GM18858 (cell line): ENCODE measurements at regions not wholly inside any gene's neighbourhood (a gene's known extent, or its start where the extent isn't known, plus 50 kb on each side); places are given as distances from the start of the nearest gene placed in this dataset.
A peak's percentile ranks its signal among the peaks of the same experiment; 100 is the strongest.

Source experiments
- ATAC-seq: cut with Tn5 transposase; IDR thresholded peaks from one replicate; pipeline ENCODE4 v1.9.1; 2021; ENCODE audit not compliant: unreplicated experiment

GRCh38 chr2:58578276-58578675 lies 337.2 kb upstream of the FANCL start:
- no peak for ATAC-seq

GRCh38 chr2:58574873-58575272 lies 333.7 kb upstream of the FANCL start:
- ATAC-seq, result no peak

GRCh38 chr2:58572731-58573130 lies 331.6 kb upstream of the FANCL start:
- ATAC-seq, result no peak

GRCh38 chr2:58571181-58571852 lies 330.2 kb upstream of the FANCL start:
- ATAC-seq, result peak; percentile 79

- no peak for ATAC-seq
Measured at GRCh38 chr2:58569475-58570185, 328.5 kb upstream of the FANCL start.

GRCh38 chr2:58568901-58569300 lies 327.8 kb upstream of the FANCL start:
- no peak for ATAC-seq

GRCh38 chr2:58562276-58562675 lies 321.2 kb upstream of the FANCL start:
- no peak for ATAC-seq

- no peak for ATAC-seq
Measured at GRCh38 chr2:58560531-58560930, 319.4 kb upstream of the FANCL start.

- no peak for ATAC-seq
Measured at GRCh38 chr2:58558881-58559280, 317.8 kb upstream of the FANCL start.

GRCh38 chr2:58557176-58557575 lies 316.1 kb upstream of the FANCL start:
- ATAC-seq, result no peak

GRCh38 chr2:58553937-58554336 lies 312.8 kb upstream of the FANCL start:
- ATAC-seq, result no peak

- no peak for ATAC-seq
Measured at GRCh38 chr2:58553522-58553921, 312.4 kb upstream of the FANCL start.

- ATAC-seq, result peak; percentile 57
Measured at GRCh38 chr2:58545300-58546280, 304.5 kb upstream of the FANCL start.

- no peak for ATAC-seq
Measured at GRCh38 chr2:58543442-58543841, 302.3 kb upstream of the FANCL start.

- ATAC-seq, result no peak
Measured at GRCh38 chr2:58541511-58541910, 300.4 kb upstream of the FANCL start.

- no peak for ATAC-seq
Measured at GRCh38 chr2:58540681-58541080, 299.6 kb upstream of the FANCL start.

- no peak for ATAC-seq
Measured at GRCh38 chr2:58539973-58540372, 298.8 kb upstream of the FANCL start.

- ATAC-seq, result no peak
Measured at GRCh38 chr2:58535990-58536389, 294.9 kb upstream of the FANCL start.

- no peak for ATAC-seq
Measured at GRCh38 chr2:58535182-58535581, 294.1 kb upstream of the FANCL start.

GRCh38 chr2:58533376-58533775 lies 292.3 kb upstream of the FANCL start:
- no peak for ATAC-seq

GRCh38 chr2:58532641-58533040 lies 291.5 kb upstream of the FANCL start:
- no peak for ATAC-seq

GRCh38 chr2:58527647-58528046 lies 286.5 kb upstream of the FANCL start:
- ATAC-seq, result no peak
